BE2C (cell line): ENCODE measurements at regions not wholly inside any gene's neighbourhood (a gene's known extent, or its start where the extent isn't known, plus 50 kb on each side); places are given as distances from the start of the nearest gene placed in this dataset.

Experiments used
- DNase-seq: peaks from one replicate; pipeline ENCODE4 v3.0.0-alpha.2; 2020
- H3K27me3 ChIP-seq: fragments of 250-450 bp; sonication (Bioruptor Pico); 2 replicates; pipeline ENCODE4 v1.5.1; 2020; ENCODE audit warnings: mild to moderate bottlenecking
- H3K36me3 ChIP-seq: fragments of 250-450 bp; sonication (Bioruptor Pico); 2 replicates; pipeline ENCODE4 v1.5.1; 2020; ENCODE audit warnings: mild to moderate bottlenecking
- H3K4me1 ChIP-seq: fragments of 250-450 bp; sonication (Bioruptor Pico); 2 replicates; pipeline ENCODE4 v1.5.1; 2020
- H3K4me3 ChIP-seq: 2 replicates; pipeline ENCODE4 v1.5.1; 2011; ENCODE audit warnings: low read depth, low read length
- H3K9me3 ChIP-seq: fragments of 250-450 bp; sonication (Bioruptor Pico); 2 replicates; pipeline ENCODE4 v1.5.1; 2020
- CTCF ChIP-seq: IDR thresholded peaks from 2 replicates; pipeline ENCODE4 v1.5.1; 2012; ENCODE audit warnings: mild to moderate bottlenecking, low read depth, low read length

- H3K27me3 ChIP-seq, result no peaks in the 10 kb centered on the region
- TF ChIP-seq CTCF, result no peak
- H3K4me1 ChIP-seq, result no peaks in the 10 kb centered on the region
- H3K36me3 ChIP-seq, result no peaks in the 10 kb centered on the region
- no peak overlapping the region for H3K4me3 ChIP-seq
- H3K9me3 ChIP-seq, result no peaks in the 10 kb centered on the region
- no peak for DNase-seq
Observed at GRCh38 chr4:19721587-19721986, 530.1 kb upstream of the SLIT2 start.

- Histone ChIP-seq H3K36me3 (no peaks in the 10 kb centered on the region), H3K4me3 (no peak overlapping the region), H3K27me3 (no peaks in the 10 kb centered on the region), H3K9me3 (no peaks in the 10 kb centered on the region), H3K4me1 (no peaks in the 10 kb centered on the region)
- no peak for DNase-seq
- TF ChIP-seq CTCF, result no peak
Observed at GRCh38 chr4:19720610-19721009, 531.1 kb upstream of the SLIT2 start.

- Histone ChIP-seq H3K4me3 (no peak overlapping the region), H3K27me3 (no peaks in the 10 kb centered on the region), H3K4me1 (no peaks in the 10 kb centered on the region), H3K9me3 (no peaks in the 10 kb centered on the region), H3K36me3 (no peaks in the 10 kb centered on the region)
- TF ChIP-seq CTCF, result no peak
- no peak for DNase-seq
Observed at GRCh38 chr4:19720190-19720589, 531.5 kb upstream of the SLIT2 start.

DNA sequence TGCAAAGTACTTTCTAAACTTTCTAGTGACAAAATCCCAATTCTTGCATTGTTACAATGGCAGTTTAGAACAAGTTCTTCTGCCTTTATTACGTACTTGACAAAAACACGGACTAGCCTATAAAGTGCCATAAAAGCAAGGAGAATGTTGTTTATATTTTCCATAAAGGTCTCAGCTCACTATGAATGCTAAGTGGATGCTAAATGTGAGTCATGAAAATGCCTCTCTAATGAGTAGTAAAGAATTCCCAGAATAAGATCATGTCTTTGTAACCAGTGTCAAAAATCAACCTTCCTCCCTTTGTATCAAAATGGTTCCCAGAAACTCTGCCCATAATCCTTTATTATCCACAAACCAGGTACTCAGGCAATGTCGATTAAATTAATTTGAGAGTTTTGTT, 539.8 kb upstream of the SLIT2 start:
- TF ChIP-seq CTCF, result no peak
- Histone ChIP-seq H3K4me3 (no peak overlapping the region), H3K9me3 (no peaks in the 10 kb centered on the region), H3K36me3 (no peaks in the 10 kb centered on the region), H3K27me3 (no peaks in the 10 kb centered on the region), H3K4me1 (no peaks in the 10 kb centered on the region)
- no peak for DNase-seq

DNA sequence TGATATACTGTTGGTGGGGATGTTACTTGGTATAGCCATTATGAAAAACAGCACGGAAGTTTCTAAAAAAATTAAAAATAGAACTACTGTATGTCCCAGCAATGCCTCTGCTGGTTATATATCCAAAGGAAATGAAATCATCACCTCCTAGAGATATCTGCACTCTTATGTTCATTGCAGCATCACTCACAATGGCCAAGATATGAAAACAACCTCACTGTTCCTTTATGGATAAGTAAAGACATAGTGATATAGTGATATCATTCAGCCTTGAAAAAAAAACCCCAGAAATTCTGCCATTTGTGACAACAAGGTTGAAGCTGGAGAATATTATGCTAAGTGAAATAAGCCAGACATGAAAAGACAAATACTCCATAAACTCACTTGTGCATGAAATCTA, 543.8 kb upstream of the SLIT2 start:
- Histone ChIP-seq H3K27me3 (no peaks in the 10 kb centered on the region), H3K9me3 (no peaks in the 10 kb centered on the region), H3K4me3 (no peak overlapping the region), H3K4me1 (no peaks in the 10 kb centered on the region), H3K36me3 (no peaks in the 10 kb centered on the region)
- TF ChIP-seq CTCF, result no peak
- DNase-seq, result no peak

GRCh38 chr4:19703391-19703790, 548.3 kb upstream of the SLIT2 start:
- Histone ChIP-seq H3K36me3 (no peaks in the 10 kb centered on the region), H3K9me3 (no peaks in the 10 kb centered on the region), H3K4me1 (no peaks in the 10 kb centered on the region)

More at GRCh38 chr4:19703391-19703790, 548.3 kb upstream of the SLIT2 start:
- TF ChIP-seq CTCF, result no peak
- Histone ChIP-seq H3K27me3 (no peaks in the 10 kb centered on the region), H3K4me3 (no peak overlapping the region)
- no peak for DNase-seq
